HG03469 (cell line): ENCODE measurements at regions not wholly inside any gene's neighbourhood (a gene's known extent, or its start where the extent isn't known, plus 50 kb on each side); places are given as distances from the start of the nearest gene placed in this dataset.
A peak's percentile ranks its signal among the peaks of the same experiment; 100 is the strongest.

ENCODE experiments used
- ATAC-seq: cut with Tn5 transposase; IDR thresholded peaks from one replicate; pipeline ENCODE4 v1.9.1; 2021; ENCODE audit warnings: mild to moderate bottlenecking, moderate library complexity, moderate number of reproducible peaks; ENCODE audit not compliant: unreplicated experiment

GRCh38 chr15:96002890-96003859 is 327.3 kb upstream of the NR2F2 start:
- ATAC-seq, result no peak

- ATAC-seq, result no peak
These were observed 324.6 kb upstream of the NR2F2 start for GRCh38 chr15:96005906-96006305.

- ATAC-seq, result no peak
These were observed 319.4 kb upstream of the NR2F2 start for GRCh38 chr15:96011136-96011535.

GRCh38 chr15:96014939-96015338 is 315.6 kb upstream of the NR2F2 start:
- no peak for ATAC-seq

- ATAC-seq, result no peak
These were observed 311.4 kb upstream of the NR2F2 start for GRCh38 chr15:96019114-96019513.

GRCh38 chr15:96020133-96020532 is 310.4 kb upstream of the NR2F2 start:
- ATAC-seq, result no peak

GRCh38 chr15:96020797-96021196 is 309.7 kb upstream of the NR2F2 start:
- no peak for ATAC-seq

GRCh38 chr15:96023081-96023480 is 307.4 kb upstream of the NR2F2 start:
- no peak for ATAC-seq

- ATAC-seq, result no peak
These were observed 303.0 kb upstream of the NR2F2 start for GRCh38 chr15:96027501-96027900.

GRCh38 chr15:96028620-96029019 is 301.9 kb upstream of the NR2F2 start:
- no peak for ATAC-seq

- no peak for ATAC-seq
These were observed 301.3 kb upstream of the NR2F2 start for GRCh38 chr15:96029172-96029571.

GRCh38 chr15:96031426-96032110 is 298.9 kb upstream of the NR2F2 start:
- ATAC-seq, result no peak

- no peak for ATAC-seq
These were observed 295.4 kb upstream of the NR2F2 start for GRCh38 chr15:96035091-96035490.

- no peak for ATAC-seq
These were observed 294.9 kb upstream of the NR2F2 start for GRCh38 chr15:96035635-96036034.

- ATAC-seq, result peak; percentile 67
These were observed 292.9 kb upstream of the NR2F2 start for GRCh38 chr15:96037584-96037983.

- ATAC-seq, result no peak
These were observed 292.4 kb upstream of the NR2F2 start for GRCh38 chr15:96038131-96038530.

- ATAC-seq, result no peak
These were observed 291.9 kb upstream of the NR2F2 start for GRCh38 chr15:96038650-96039049.

- no peak for ATAC-seq
These were observed 288.3 kb upstream of the NR2F2 start for GRCh38 chr15:96041982-96042733.

- ATAC-seq, result peak; percentile 81
These were observed 287.7 kb upstream of the NR2F2 start for GRCh38 chr15:96042734-96043224.

GRCh38 chr15:96043591-96044171 is 286.8 kb upstream of the NR2F2 start:
- no peak for ATAC-seq
